Spleen (tissue), 7 donors: ENCODE measurements at regions not wholly inside any gene's neighbourhood (a gene's known extent, or its start where the extent isn't known, plus 50 kb on each side); places are given as distances from the start of the nearest gene placed in this dataset.

ENCODE experiments used
- CTCF ChIP-seq, 11 experiments: fragments of 200-600 bp in 7 of 11; fragments of 450-650 bp in 4 of 11; sonication (generic) in 4 of 11; IDR thresholded peaks in 8 of 11; conservative IDR thresholded peaks in 3 of 11; 1 replicate in 7 of 11; 2 replicates in 4 of 11; pipeline versions ENCODE4 v1.4.0 to v1.8.0; 2016 to 2021; ENCODE audit warnings: antibody characterized with exemption in 11 of 11, inconsistent platforms in 4 of 11, mild to moderate bottlenecking in 1 of 11
- POLR2A ChIP-seq, 3 donors: fragments of 450-650 bp; IDR thresholded peaks; one replicate each; pipeline ENCODE4 v1.5.1; 2017; ENCODE audit warnings: antibody characterized with exemption in 3 of 3, mild to moderate bottlenecking in 1 of 3
- POLR2AphosphoS5 ChIP-seq, 3 donors: sonication (generic); formaldehyde crosslinking; IDR thresholded peaks; one replicate each; pipeline ENCODE4 v1.5.1; 2017; ENCODE audit warnings: antibody characterized with exemption in 3 of 3
- donor health status: DM: no; HTN: no; CAD: no; lungs with moderate emphysema.
- donor health status: DM: no; HTN: no; CAD: no.
- donor health status: DM: no; HTN: no; CAD: no.

- TF ChIP-seq CTCF (IDR thresholded peaks at IDR 0.05 in 8 of 11, conservative IDR thresholded peaks at IDR 0.05 in 3 of 11) (no peak), POLR2A (IDR thresholded peaks at IDR 0.05) (no peak), POLR2AphosphoS5 (IDR thresholded peaks at IDR 0.05) (no peak)
Observed at GRCh38 chr6:71406865-71407860, 118.6 kb downstream of the OGFRL1 start.
